ENCODE measurements at regions not wholly inside any gene's neighbourhood (a gene's known extent, or its start where the extent isn't known, plus 50 kb on each side); places are given as distances from the start of the nearest gene placed in this dataset.

GRCh38 chrX:9414416-9414815, 50.4 kb upstream of the TBL1X start:
- no peak overlapping the region for H3K4me3 ChIP-seq
- intact Hi-C loops (cut with DNase I): no loop called here
- no peak overlapping the region for H3K27ac ChIP-seq
- no peaks in the 10 kb centered on the region for H3K27me3 ChIP-seq
- 89% methylated on average over 6 of the region's 10 CpGs for WGBS (ENCODE audit: insufficient coverage, low coverage, low lambda C conversion rate, missing lambda C conversion rate)
- ATAC-seq (no peak), DNase-seq (no peak)
- no peaks in the 10 kb centered on the region for H3K9me3 ChIP-seq
- TF ChIP-seq CTCF (IDR thresholded peaks at IDR 0.05): no peak
- TF ChIP-seq POLR2A (IDR thresholded peaks at IDR 0.05): no peak
- no peaks in the 10 kb centered on the region for H3K4me1 ChIP-seq
- no peaks in the 10 kb centered on the region for H3K36me3 ChIP-seq

Small RNAs in the stretch of these regions (small RNA-seq; reads per million reads assigned to genes)
- gene AC119618.1 (0 reads per million in 2 experiments), gene RNA5SP499 (0 reads per million in 2 experiments)

All from right lobe of liver (tissue), 6 donors.